ENCODE measurements at regions not wholly inside any gene's neighbourhood (a gene's known extent, or its start where the extent isn't known, plus 50 kb on each side); places are given as distances from the start of the nearest gene placed in this dataset.
"Not testable (repeated sequence)": the region's sequence is repeated elsewhere in the genome, so short reads cannot be mapped to it uniquely, and the experiment has no call there.

DNA sequence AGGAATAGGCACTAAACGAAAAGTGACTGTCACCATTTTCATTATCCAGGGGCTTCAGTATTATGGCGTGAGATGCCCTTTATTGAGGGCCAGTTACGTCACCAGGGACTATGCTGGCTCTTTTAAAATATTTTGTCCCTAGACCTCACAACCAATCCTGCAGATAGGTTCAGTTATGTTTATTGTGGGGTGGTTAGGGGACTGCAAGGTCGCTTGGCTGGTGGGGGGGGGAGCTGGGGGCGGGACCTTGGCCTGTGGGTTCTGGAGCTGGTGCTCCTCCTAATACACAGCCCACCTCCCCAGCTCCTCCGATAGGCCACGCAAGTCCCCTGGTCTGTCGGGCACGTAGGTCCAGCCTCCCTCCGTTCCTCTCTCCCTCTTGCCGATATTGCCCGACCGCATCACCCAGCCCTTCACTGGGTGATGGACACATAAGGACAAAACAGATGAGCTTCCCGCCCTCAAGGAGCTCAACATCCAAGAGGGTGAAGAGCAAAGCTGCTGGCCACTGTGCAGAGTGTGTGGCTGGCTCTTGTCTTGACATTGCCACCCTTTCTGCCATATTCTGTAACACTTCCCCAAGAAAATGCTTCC lies 271.8 kb downstream of the MATN1 start:
- DNase-seq, result peak; percentile 24

DNA sequence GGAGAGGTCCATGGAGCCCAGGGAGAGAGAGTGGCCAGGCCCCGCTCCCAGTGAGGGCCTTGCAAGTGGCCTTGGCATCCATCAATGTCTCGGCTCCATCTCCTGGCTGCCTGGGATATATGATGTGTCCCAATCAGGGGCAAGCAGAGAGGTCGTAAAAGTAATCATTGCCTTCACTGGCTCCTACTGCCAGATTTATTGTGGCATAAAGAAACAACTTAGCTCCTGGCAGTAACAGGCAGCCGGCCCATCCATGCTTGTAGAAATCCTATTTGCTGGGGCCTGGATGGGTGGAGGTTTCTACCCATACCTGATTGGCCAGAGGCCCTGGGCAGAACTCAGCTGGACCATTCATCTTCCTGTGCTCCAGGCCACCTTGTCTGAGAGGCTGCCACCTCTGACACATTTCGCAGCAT lies 272.6 kb downstream of the MATN1 start:
- DNase-seq, result peak; percentile 50

- no peak for DNase-seq
Measured at GRCh38 chr1:30450148-30450817, 273.1 kb downstream of the MATN1 start.

DNA sequence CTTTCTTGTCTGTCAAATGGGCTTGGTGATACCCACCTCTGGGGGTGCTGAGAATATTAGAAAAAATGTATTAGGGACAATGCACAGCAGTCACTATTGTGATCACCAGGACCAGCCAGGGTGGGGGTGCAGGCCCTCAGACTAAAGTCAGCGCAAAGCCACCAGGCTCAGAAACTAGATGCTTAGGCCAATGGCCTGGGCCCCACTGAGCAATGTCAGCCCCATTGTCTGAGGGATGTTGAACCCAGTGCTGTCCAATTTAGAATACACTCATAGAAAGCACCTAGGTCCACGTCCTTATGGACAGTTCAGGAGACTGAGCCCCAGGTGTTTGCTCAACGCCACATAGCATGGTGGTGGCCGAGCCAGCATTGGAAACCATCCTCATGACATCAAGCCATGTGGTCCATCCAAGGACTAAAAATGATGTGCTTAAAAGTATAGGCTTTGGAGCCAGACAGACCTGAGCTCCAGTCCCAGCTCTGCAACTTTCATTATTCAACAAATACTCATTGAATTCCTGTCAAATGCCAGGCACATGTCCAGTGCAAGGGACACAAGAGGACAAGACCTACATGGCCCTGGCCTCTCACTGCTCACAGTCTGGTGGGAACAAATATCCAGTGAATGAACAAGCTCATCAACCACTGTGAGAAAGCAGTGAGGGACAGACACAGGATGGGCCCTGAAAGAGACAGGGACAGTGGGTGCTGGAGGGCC lies 273.8 kb downstream of the MATN1 start:
- DNase-seq, result peak; percentile 40

DNA sequence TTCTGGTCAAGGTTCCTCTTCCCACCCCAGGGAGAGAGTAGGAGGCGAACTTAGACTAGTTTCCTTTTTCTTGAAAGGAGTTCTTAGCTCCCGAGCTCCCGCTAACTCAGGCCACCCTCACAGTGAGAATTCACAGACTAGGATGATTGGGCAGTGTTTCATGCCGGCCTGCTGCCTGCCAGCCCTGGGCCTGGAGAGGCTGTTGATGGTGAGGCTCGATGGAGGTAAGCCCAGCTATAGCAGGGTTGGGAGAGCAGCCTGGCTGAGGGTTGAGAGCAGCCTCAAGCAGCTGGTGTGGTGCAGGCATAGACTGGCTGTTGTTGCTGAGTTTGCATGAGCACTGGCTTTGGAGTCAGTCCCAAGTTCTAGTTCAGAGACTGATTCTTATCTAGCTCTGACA lies 274.4 kb downstream of the MATN1 start:
- DNase-seq, result peak; percentile 33

- peak; percentile 22 for DNase-seq
Measured at GRCh38 chr1:30447701-30448100, 275.7 kb downstream of the MATN1 start.

GRCh38 chr1:30447080-30447479 lies 276.3 kb downstream of the MATN1 start:
- no peak for DNase-seq

DNA sequence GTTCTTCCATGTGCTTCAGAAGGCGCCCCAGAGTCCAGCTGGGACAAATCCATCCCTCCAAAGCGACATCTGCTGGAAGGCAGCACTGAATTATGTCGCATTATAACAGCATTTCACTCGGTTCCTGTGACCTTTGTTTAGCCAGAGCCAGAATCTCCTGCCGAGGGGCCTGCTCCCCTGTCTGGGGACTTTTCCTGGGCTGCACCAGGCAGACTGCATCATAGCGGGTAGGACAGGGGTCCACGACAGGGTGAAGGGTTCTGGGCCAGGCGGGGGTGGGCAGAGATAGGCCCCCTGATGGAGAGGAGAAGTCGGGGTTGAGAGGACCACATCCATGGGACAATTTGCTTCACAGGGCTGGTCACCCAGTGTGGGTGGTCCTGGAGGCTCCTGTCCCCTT lies 276.9 kb downstream of the MATN1 start:
- peak; percentile 32 for DNase-seq

GRCh38 chr1:30446095-30446494 lies 277.3 kb downstream of the MATN1 start:
- peak; percentile 40 for DNase-seq

DNA sequence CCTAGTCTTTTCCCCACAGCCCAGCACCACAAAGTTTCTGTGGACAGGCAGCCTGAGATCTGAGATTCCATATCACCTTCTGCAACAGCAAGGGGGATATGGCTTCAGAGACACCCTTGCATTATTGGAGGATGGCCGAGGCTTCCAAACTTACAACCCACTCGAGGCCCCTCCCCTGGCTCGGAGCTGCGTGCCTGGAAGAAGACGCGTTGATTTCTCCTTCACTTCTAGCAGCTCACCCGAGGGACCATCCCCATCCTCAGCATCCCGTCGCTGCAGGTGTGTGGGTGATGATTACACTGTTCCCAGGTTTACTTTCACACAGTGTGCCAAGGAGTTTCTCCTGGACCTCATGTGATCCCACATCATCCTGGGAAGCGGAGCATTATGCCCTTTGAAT lies 277.9 kb downstream of the MATN1 start:
- DNase-seq, result peak; percentile 23

DNA sequence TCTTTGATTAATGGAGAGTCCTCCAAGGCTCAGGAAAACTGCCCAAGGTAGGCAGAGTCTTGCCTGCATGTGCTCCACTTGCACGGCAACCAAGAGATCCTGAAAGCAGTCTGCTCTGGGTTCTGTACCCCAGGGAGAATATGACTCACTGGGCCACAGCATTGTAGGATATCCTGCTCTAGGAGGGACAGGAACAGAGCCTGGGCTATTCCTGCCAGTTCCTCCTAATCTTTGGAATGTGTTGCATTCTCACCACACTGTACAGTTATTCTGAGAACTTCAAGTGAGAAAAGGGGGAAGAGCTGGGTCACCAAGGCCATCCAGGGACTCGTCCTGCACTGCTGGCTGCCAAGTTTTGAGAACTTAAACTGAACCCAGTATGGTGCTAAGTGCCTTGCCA lies 278.5 kb downstream of the MATN1 start:
- peak; percentile 56 for DNase-seq

- DNase-seq, result peak; percentile 29
Measured at GRCh38 chr1:30444401-30444800, 279.0 kb downstream of the MATN1 start.

GRCh38 chr1:30438274-30438673 lies 285.1 kb downstream of the MATN1 start:
- DNase-seq, result not testable (repeated sequence)

DNA sequence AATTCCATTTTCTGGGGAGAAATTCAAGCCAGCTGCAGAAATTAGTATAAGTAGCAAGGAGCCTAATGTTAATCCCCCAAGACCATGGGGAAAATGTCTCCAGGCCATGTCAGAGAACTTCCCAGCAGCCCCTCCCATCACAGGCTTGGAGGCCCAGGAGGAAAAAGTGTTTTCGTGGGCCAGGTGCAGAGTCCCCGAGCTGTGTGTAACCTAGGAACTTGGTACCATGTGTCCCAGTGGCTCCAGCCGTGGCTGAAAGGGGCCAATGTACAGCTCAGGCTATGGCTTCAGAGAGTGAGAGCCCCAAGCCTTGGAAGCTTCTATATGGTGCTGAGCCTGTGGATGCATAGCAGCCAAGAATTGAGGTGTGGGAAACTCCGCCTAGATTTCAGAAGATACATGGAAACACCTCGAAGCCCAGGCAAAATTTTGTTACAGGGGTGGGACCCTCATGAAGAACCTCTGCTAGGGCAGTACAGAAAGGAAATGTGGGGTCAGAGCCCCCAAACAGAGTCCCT lies 286.3 kb downstream of the MATN1 start:
- DNase-seq, result no peak

GRCh38 chr1:30427545-30427944 lies 295.8 kb downstream of the MATN1 start:
- no peak for DNase-seq

- peak; percentile 38 for DNase-seq
Measured at GRCh38 chr1:30425046-30425445, 298.3 kb downstream of the MATN1 start.

GRCh38 chr1:30423570-30423969 lies 299.8 kb downstream of the MATN1 start:
- DNase-seq, result peak; percentile 25

DNA sequence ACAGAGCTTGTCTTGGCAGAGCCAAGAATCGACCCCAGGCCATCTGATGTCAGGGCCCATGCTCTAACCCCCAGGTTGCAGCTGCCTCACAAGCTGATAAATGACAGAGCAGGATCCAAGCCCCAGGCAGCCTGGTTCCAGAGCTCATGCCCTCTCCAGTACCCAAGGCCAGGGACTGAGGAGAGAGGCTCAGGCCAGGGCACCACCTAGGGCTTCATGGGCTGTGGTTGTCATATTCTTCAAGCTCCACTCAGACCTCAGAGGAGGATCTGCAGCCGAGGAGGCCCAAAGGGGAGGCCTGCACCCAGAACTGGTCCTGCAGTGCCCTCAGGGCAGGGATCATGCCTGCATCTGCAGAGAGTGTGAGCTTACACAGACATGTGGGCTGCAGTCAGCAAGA lies 301.1 kb downstream of the MATN1 start:
- DNase-seq, result peak; percentile 55

GRCh38 chr1:30420519-30421050 lies 302.8 kb downstream of the MATN1 start:
- DNase-seq, result peak; percentile 34

DNA sequence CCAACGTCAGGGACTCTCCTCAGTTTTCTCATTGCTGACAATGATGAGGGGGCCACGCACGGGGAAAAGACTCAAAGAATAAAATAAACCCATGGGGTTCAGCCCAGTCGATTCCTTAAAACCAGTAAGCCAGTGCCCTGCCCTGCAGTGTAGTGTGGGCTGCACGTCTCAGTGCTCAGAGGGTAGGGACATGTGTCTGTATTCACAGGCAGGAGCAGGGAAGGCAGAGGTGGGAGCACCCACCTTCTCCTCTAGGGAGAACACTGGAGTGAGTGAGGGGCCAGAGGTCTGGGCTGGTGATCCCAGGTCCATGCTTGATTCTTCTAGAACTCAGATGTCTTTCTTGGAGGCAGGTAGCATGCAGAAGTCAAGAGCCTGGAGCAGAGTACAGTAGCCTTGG lies 303.6 kb downstream of the MATN1 start:
- DNase-seq, result peak; percentile 28

DNA sequence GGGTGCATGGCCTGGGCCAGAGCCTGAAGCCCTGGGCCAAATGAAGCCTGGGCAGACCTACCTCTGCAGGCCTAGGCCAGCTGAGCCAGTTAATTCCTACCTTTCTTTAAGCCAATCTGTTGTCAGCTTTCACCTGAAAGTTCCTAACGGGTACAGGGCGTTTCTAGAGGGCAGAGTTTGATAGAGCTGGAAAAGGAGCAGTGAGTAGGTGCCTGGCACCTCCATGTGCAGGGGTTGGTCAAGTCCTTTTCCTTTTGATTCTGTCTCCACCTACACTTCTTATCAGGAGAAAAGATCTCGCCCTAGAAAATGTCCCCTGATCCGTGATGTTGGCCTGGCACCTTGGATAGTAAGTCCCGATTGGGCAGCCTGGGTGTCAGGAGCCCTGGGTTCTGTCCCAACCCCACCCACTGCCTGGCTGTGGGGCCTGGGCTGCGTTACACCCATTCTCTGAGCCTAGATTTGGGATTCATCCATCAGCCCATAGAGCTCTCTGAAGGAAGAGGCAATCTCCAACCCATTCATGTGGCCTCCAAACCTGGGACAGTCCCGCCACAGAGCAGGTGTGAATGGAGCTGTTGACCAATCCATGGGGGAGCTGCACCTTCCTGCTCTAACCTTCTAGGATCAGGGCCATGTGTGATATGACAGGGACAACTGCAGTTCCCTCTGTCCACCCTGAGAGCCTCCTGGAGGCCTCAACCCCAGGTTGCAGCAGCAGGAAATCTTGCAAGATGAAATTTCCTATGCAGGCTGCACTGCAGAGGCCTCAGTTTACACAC lies 304.3 kb downstream of the MATN1 start:
- peak; percentile 29 for DNase-seq

DNA sequence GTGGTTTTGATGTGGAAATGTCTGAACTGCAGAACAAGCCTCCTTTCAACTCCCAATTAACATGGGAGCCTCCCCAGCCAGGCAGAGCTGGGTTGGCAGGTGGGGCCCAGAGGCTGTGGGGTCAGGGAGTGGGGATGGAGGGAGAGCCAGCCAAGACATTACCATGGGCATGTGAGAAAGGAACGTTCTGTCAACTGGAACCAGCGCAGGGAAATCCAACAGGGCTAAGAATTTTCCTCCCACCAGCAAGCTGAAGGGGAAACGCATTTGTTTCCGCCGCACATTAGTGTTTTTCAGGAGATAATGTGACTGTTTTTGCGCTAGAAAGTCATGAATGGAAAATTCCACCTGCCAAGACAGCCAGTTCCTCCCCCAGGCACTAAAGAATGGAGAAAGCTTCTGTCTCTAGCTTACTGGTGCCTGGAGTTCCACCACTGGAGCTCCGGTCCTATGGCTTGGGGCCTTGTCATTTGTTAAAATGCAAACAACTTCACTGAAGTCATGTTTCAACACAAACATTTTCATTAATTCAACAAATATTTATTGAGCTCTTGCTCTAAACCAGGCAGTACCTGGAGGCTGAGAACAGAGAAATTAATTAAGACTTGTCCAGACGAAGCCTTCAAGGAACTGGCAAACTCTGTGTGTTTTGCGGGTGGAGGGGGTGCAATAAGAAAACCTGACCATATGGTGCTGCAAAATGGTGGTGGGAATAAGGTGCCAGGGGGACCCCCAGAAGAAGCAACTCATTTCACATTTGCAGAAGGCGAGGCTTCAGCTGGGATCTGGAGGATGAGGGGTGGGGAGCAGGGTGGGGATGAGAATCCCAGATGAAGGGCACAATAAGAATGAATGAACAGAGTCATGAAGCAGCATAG lies 305.1 kb downstream of the MATN1 start:
- peak; percentile 41 for DNase-seq

Measured in islet precursor cell (in vitro differentiated cells).